DOHH2 (cell line): ENCODE measurements at regions not wholly inside any gene's neighbourhood (a gene's known extent, or its start where the extent isn't known, plus 50 kb on each side); places are given as distances from the start of the nearest gene placed in this dataset.

Experiments
- CTCF ChIP-seq: fragments of 200-600 bp; sonication (generic); IDR thresholded peaks from one replicate; pipeline ENCODE4 v1.5.1; 2014; ENCODE audit warnings: antibody characterized with exemption, mild to moderate bottlenecking, low read depth, low read length; ENCODE audit not compliant: poor library complexity, severe bottlenecking
- EZH2phosphoT487 ChIP-seq: fragments of 200-600 bp; sonication (generic); IDR thresholded peaks from 2 replicates; pipeline ENCODE4 v1.6.1; 2017; ENCODE audit warnings: borderline replicate concordance, mild to moderate bottlenecking, antibody characterized with exemption, low read length, moderate library complexity, mixed read lengths

GRCh38 chr3:90010341-90010740 lies 902.9 kb downstream of the EPHA3 start:
- no peak for TF ChIP-seq CTCF
- no peak for TF ChIP-seq EZH2phosphoT487
